ENCODE measurements at regions not wholly inside any gene's neighbourhood (a gene's known extent, or its start where the extent isn't known, plus 50 kb on each side); places are given as distances from the start of the nearest gene placed in this dataset.
"Not testable (repeated sequence)": the region's sequence is repeated elsewhere in the genome, so short reads cannot be mapped to it uniquely, and the experiment has no call there.

GRCh38 chr3:194955546-194955945 lies 269.9 kb downstream of the FAM43A start:
- DNase-seq, result no peak

- no peak for DNase-seq
Measured at GRCh38 chr3:194955979-194956696, 270.5 kb downstream of the FAM43A start.

- DNase-seq, result no peak
Measured at GRCh38 chr3:194956697-194957396, 271.2 kb downstream of the FAM43A start.

GRCh38 chr3:194957743-194958240 lies 272.1 kb downstream of the FAM43A start:
- no peak for DNase-seq

GRCh38 chr3:194959217-194959616 lies 273.5 kb downstream of the FAM43A start:
- DNase-seq, result no peak

GRCh38 chr3:194959666-194960065 lies 274.0 kb downstream of the FAM43A start:
- not testable (repeated sequence) for DNase-seq

GRCh38 chr3:194960446-194961032 lies 274.9 kb downstream of the FAM43A start:
- DNase-seq, result no peak

GRCh38 chr3:194961149-194961548 lies 275.5 kb downstream of the FAM43A start:
- DNase-seq, result no peak

GRCh38 chr3:194961571-194961970 lies 275.9 kb downstream of the FAM43A start:
- DNase-seq, result no peak

- no peak for DNase-seq
Measured at GRCh38 chr3:194962056-194962455, 276.4 kb downstream of the FAM43A start.

GRCh38 chr3:194964809-194965208 lies 279.1 kb downstream of the FAM43A start:
- no peak for DNase-seq

GRCh38 chr3:194967151-194968117 lies 281.8 kb downstream of the FAM43A start:
- DNase-seq, result no peak

- no peak for DNase-seq
Measured at GRCh38 chr3:194970066-194970465, 284.4 kb downstream of the FAM43A start.

- no peak for DNase-seq
Measured at GRCh38 chr3:194971009-194971408, 285.3 kb downstream of the FAM43A start.

- DNase-seq, result no peak
Measured at GRCh38 chr3:194971965-194972364, 286.3 kb downstream of the FAM43A start.

- DNase-seq, result no peak
Measured at GRCh38 chr3:194972641-194973040, 287.0 kb downstream of the FAM43A start.

GRCh38 chr3:194973366-194974000 lies 287.8 kb downstream of the FAM43A start:
- DNase-seq, result no peak

GRCh38 chr3:194974468-194975135 lies 288.9 kb downstream of the FAM43A start:
- no peak for DNase-seq

- no peak for DNase-seq
Measured at GRCh38 chr3:194976049-194976451, 290.4 kb downstream of the FAM43A start.

GRCh38 chr3:194976874-194977273 lies 291.2 kb downstream of the FAM43A start:
- no peak for DNase-seq

- DNase-seq, result no peak
Measured at GRCh38 chr3:194977356-194977755, 291.7 kb downstream of the FAM43A start.

- DNase-seq, result no peak
Measured at GRCh38 chr3:194979173-194979572, 291.8 kb downstream of the XXYLT1 start.
